ENCODE measurements at regions not wholly inside any gene's neighbourhood (a gene's known extent, or its start where the extent isn't known, plus 50 kb on each side); places are given as distances from the start of the nearest gene placed in this dataset.

DNA sequence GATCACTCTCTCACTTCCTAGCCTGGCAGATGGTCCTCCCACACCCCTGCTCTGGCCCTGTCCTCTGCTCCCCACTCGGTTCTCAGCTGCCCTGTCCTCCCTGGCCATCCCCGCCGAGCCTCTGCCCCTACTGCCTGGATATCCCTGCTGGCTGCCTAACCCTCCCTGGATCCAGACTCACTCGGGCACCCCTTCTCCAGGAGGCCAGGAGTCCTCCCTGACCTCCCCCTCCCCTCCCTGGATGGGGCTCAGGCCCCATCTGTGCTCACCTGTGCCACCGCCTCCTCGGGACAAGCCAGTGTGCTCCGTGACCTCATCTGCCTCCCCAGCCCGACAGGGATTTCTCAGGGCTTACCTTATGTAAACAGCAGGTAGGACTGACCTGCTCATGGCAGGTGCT, 406.1 kb downstream of the TCERG1L start:
- WGBS, 2 experiments (ENCODE audit: low coverage in 1 of 2, low lambda C conversion rate in 2 of 2, missing lambda C conversion rate in 2 of 2), result 22 to 26% methylated on average over 6 to 8 of the region's 8 CpGs
- Histone ChIP-seq H3F3A (ENCODE audit: insufficient read depth) (no peaks in the 10 kb centered on the region), H3K9me3 (ENCODE audit: low read depth) (no peaks in the 10 kb centered on the region), H2AFZ (no peak overlapping the region), H3K4me2 (ENCODE audit: unreplicated experiment) (no peak overlapping the region), H3K27ac (no peak overlapping the region), H3K27me3 (replicated peaks; ENCODE audit: insufficient read depth) (no peaks in the 10 kb centered on the region), H3K36me3 (ENCODE audit: low read depth) (no peaks in the 10 kb centered on the region), H4K20me1 (ENCODE audit: insufficient read depth) (no peaks in the 10 kb centered on the region), H3K4me3 (no peak overlapping the region), H3K4me1 (ENCODE audit: insufficient read depth) (no peaks in the 10 kb centered on the region), H3K9me2 (ENCODE audit: insufficient read depth) (no peaks in the 10 kb centered on the region), H3K9ac (no peak overlapping the region), H3K79me2 (ENCODE audit: insufficient read depth) (no peaks in the 10 kb centered on the region)
- in situ Hi-C loops (cut with MboI), result no loop called here
- no peak for DNase-seq
- TF ChIP-seq EZH2 (IDR thresholded peaks at IDR 0.05; ENCODE audit: insufficient read depth, poor library complexity, severe bottlenecking), result no peak
- TF ChIP-seq EZH2phosphoT487 (IDR thresholded peaks at IDR 0.05; ENCODE audit: insufficient read depth, low read depth), result no peak

- no peak overlapping the region for H3K27ac ChIP-seq
- H4K20me1 ChIP-seq (ENCODE audit: insufficient read depth), result no peaks in the 10 kb centered on the region
- no peaks in the 10 kb centered on the region for H3K36me3 ChIP-seq (ENCODE audit: low read depth)
- no peaks in the 10 kb centered on the region for H3K9me2 ChIP-seq (ENCODE audit: insufficient read depth)
- H3K27me3 ChIP-seq (replicated peaks; ENCODE audit: insufficient read depth), result no peaks in the 10 kb centered on the region
- 20 to 36% methylated on average over 8 of the region's 8 CpGs for WGBS, 2 experiments (ENCODE audit: low coverage in 1 of 2, low lambda C conversion rate in 2 of 2, missing lambda C conversion rate in 2 of 2)
- no peaks in the 10 kb centered on the region for H3F3A ChIP-seq (ENCODE audit: insufficient read depth)
- no peak for DNase-seq
- H3K4me3 ChIP-seq, result no peak overlapping the region
- no peak overlapping the region for H3K9ac ChIP-seq
- H3K9me3 ChIP-seq (ENCODE audit: low read depth), result no peaks in the 10 kb centered on the region
- H3K4me1 ChIP-seq (ENCODE audit: insufficient read depth), result no peaks in the 10 kb centered on the region
- H3K4me2 ChIP-seq (ENCODE audit: unreplicated experiment), result no peak overlapping the region
- no peaks in the 10 kb centered on the region for H3K79me2 ChIP-seq (ENCODE audit: insufficient read depth)
- in situ Hi-C loops (cut with MboI), result no loop called here
- TF ChIP-seq EZH2phosphoT487 (IDR thresholded peaks at IDR 0.05; ENCODE audit: insufficient read depth, low read depth) (no peak), EZH2 (IDR thresholded peaks at IDR 0.05; ENCODE audit: insufficient read depth, poor library complexity, severe bottlenecking) (no peak)
- no peak overlapping the region for H2AFZ ChIP-seq
Measured at GRCh38 chr10:130905921-130906320, 405.6 kb downstream of the TCERG1L start.

- Histone ChIP-seq H3K4me2 (ENCODE audit: unreplicated experiment) (no peak overlapping the region), H3K27ac (no peak overlapping the region), H3K4me1 (ENCODE audit: insufficient read depth) (no peaks in the 10 kb centered on the region), H3K4me3 (no peak overlapping the region), H3K9ac (no peak overlapping the region), H2AFZ (no peak overlapping the region), H3K79me2 (ENCODE audit: insufficient read depth) (no peaks in the 10 kb centered on the region), H3K36me3 (ENCODE audit: low read depth) (no peaks in the 10 kb centered on the region), H4K20me1 (ENCODE audit: insufficient read depth) (no peaks in the 10 kb centered on the region), H3K27me3 (replicated peaks; ENCODE audit: insufficient read depth) (no peaks in the 10 kb centered on the region), H3K9me2 (ENCODE audit: insufficient read depth) (no peaks in the 10 kb centered on the region), H3F3A (ENCODE audit: insufficient read depth) (no peaks in the 10 kb centered on the region), H3K9me3 (ENCODE audit: low read depth) (no peaks in the 10 kb centered on the region)
- 14 to 28% methylated on average over 2 of the region's 2 CpGs for WGBS, 2 experiments (ENCODE audit: low coverage in 1 of 2, low lambda C conversion rate in 2 of 2, missing lambda C conversion rate in 2 of 2)
- TF ChIP-seq EZH2phosphoT487 (IDR thresholded peaks at IDR 0.05; ENCODE audit: insufficient read depth, low read depth) (no peak), EZH2 (IDR thresholded peaks at IDR 0.05; ENCODE audit: insufficient read depth, poor library complexity, severe bottlenecking) (no peak)
- no peak for DNase-seq
- in situ Hi-C loops (cut with MboI), result no loop called here
Measured at GRCh38 chr10:130910848-130911247, 400.7 kb downstream of the TCERG1L start.

GRCh38 chr10:130913844-130914243, 397.7 kb downstream of the TCERG1L start:
- in situ Hi-C loops (cut with MboI), result no loop called here
- H3K4me2 ChIP-seq (ENCODE audit: unreplicated experiment), result no peak overlapping the region
- no peaks in the 10 kb centered on the region for H3K9me3 ChIP-seq (ENCODE audit: low read depth)
- no peaks in the 10 kb centered on the region for H4K20me1 ChIP-seq (ENCODE audit: insufficient read depth)
- DNase-seq, result no peak
- H3K27me3 ChIP-seq (replicated peaks; ENCODE audit: insufficient read depth), result no peaks in the 10 kb centered on the region
- no peak overlapping the region for H3K4me3 ChIP-seq
- no peak overlapping the region for H3K27ac ChIP-seq
- WGBS, 2 experiments (ENCODE audit: low coverage in 1 of 2, low lambda C conversion rate in 2 of 2, missing lambda C conversion rate in 2 of 2), result 31 to 35% methylated on average over 4 of the region's 4 CpGs
- no peak overlapping the region for H3K9ac ChIP-seq
- H3K4me1 ChIP-seq (ENCODE audit: insufficient read depth), result no peaks in the 10 kb centered on the region
- no peak overlapping the region for H2AFZ ChIP-seq
- H3K79me2 ChIP-seq (ENCODE audit: insufficient read depth), result no peaks in the 10 kb centered on the region
- H3K36me3 ChIP-seq (ENCODE audit: low read depth), result no peaks in the 10 kb centered on the region
- H3K9me2 ChIP-seq (ENCODE audit: insufficient read depth), result no peaks in the 10 kb centered on the region
- TF ChIP-seq EZH2phosphoT487 (IDR thresholded peaks at IDR 0.05; ENCODE audit: insufficient read depth, low read depth) (no peak), EZH2 (IDR thresholded peaks at IDR 0.05; ENCODE audit: insufficient read depth, poor library complexity, severe bottlenecking) (no peak)
- no peaks in the 10 kb centered on the region for H3F3A ChIP-seq (ENCODE audit: insufficient read depth)

DNA sequence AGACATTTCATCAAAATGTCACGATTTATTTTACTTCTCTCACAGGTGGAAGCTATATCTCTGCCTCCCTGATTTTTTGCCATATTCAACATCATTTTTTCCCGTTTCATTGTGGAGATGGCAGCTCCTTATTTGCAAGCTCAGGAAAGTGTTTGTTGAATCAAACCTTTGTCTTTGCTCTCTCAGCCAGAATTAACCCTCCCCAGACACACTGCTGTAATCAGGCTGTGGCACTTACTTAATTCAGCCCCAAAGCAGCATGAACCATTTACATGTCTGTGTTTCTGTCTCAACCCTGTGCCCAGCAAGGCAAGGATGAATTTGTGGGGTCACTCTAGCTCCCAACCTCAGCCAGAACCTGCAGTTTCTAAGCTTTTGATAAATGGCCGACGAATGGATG, 397.2 kb downstream of the TCERG1L start:
- TF ChIP-seq EZH2 (IDR thresholded peaks at IDR 0.05; ENCODE audit: insufficient read depth, poor library complexity, severe bottlenecking), result no peak
- no peak for TF ChIP-seq EZH2phosphoT487 (IDR thresholded peaks at IDR 0.05; ENCODE audit: insufficient read depth, low read depth)
- no peaks in the 10 kb centered on the region for H3K4me1 ChIP-seq (ENCODE audit: insufficient read depth)
- no peaks in the 10 kb centered on the region for H3K27me3 ChIP-seq (replicated peaks; ENCODE audit: insufficient read depth)
- WGBS, 2 experiments (ENCODE audit: low coverage in 1 of 2, low lambda C conversion rate in 2 of 2, missing lambda C conversion rate in 2 of 2), result 29 to 41% methylated on average over 4 of the region's 4 CpGs
- H3K9me2 ChIP-seq (ENCODE audit: insufficient read depth), result no peaks in the 10 kb centered on the region
- H3K4me2 ChIP-seq (ENCODE audit: unreplicated experiment), result no peak overlapping the region
- in situ Hi-C loops (cut with MboI), result no loop called here
- H2AFZ ChIP-seq, result no peak overlapping the region
- H3K9me3 ChIP-seq (ENCODE audit: low read depth), result no peaks in the 10 kb centered on the region
- no peaks in the 10 kb centered on the region for H4K20me1 ChIP-seq (ENCODE audit: insufficient read depth)
- no peaks in the 10 kb centered on the region for H3K79me2 ChIP-seq (ENCODE audit: insufficient read depth)
- no peaks in the 10 kb centered on the region for H3K36me3 ChIP-seq (ENCODE audit: low read depth)
- DNase-seq, result no peak
- H3K9ac ChIP-seq, result no peak overlapping the region
- H3K27ac ChIP-seq, result no peak overlapping the region
- H3K4me3 ChIP-seq, result no peak overlapping the region
- H3F3A ChIP-seq (ENCODE audit: insufficient read depth), result no peaks in the 10 kb centered on the region

Data from GM23248 (cell line).